ENCODE measurements at regions not wholly inside any gene's neighbourhood (a gene's known extent, or its start where the extent isn't known, plus 50 kb on each side); places are given as distances from the start of the nearest gene placed in this dataset.

DNA sequence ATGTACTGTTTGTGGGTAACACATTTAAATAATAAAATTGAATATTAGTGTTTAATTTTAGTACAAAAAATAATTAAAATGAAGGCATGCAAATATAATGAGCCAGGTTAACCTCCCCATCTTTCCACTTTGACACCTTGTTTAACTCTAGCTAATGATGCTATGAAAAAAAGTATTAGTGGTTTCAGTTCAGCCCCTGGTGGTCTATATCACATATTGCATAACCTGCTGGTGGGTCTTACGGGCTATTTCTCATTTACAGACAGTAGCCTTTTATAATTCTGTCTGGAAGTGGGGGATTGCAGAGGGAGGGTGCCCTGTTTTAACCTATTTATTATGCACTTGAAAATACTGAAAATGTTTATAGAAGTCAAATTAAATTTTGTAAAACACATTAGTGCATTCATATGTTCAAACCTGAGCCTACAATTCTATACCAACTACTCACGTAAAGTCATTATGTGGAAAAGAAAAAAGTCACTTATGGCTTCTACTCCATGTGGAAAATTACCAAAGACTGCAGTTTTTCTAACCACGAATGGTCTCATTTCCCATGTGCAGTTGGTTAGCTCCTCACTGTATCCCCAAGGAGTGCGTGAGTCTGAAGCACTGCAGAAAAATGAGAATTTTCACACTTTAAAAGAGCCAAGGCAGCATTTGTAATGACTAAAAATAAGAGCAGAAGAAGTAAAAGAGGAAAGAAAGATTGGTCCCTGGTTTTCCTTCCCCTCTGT is 381.0 kb downstream of the MTX2 start:
- H3K36me3 ChIP-seq: no peaks in the 10 kb centered on the region
- no peak for ATAC-seq
- H3K27me3 ChIP-seq: peaks cover 18 to 72% of the 10 kb centered on the region in 2 donors
- no peak overlapping the region for H3K27ac ChIP-seq
- no peak for DNase-seq
- intact Hi-C loops (cut with DNase I): loop anchor here in 1 of 2 donors (10.0 kb wide), 1 partner anchor 165 kb away; no protein-coding TSS in a partner anchor
- no peaks in the 10 kb centered on the region for H3K4me1 ChIP-seq
- TF ChIP-seq, protein P1, sequence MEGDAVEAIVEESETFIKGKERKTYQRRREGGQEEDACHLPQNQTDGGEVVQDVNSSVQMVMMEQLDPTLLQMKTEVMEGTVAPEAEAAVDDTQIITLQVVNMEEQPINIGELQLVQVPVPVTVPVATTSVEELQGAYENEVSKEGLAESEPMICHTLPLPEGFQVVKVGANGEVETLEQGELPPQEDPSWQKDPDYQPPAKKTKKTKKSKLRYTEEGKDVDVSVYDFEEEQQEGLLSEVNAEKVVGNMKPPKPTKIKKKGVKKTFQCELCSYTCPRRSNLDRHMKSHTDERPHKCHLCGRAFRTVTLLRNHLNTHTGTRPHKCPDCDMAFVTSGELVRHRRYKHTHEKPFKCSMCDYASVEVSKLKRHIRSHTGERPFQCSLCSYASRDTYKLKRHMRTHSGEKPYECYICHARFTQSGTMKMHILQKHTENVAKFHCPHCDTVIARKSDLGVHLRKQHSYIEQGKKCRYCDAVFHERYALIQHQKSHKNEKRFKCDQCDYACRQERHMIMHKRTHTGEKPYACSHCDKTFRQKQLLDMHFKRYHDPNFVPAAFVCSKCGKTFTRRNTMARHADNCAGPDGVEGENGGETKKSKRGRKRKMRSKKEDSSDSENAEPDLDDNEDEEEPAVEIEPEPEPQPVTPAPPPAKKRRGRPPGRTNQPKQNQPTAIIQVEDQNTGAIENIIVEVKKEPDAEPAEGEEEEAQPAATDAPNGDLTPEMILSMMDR (IDR thresholded peaks at IDR 0.05): peak in 1 of 2 donors; percentile 11
- H3K4me3 ChIP-seq: no peak overlapping the region
- H3K9me3 ChIP-seq: no peaks in the 10 kb centered on the region

DNA sequence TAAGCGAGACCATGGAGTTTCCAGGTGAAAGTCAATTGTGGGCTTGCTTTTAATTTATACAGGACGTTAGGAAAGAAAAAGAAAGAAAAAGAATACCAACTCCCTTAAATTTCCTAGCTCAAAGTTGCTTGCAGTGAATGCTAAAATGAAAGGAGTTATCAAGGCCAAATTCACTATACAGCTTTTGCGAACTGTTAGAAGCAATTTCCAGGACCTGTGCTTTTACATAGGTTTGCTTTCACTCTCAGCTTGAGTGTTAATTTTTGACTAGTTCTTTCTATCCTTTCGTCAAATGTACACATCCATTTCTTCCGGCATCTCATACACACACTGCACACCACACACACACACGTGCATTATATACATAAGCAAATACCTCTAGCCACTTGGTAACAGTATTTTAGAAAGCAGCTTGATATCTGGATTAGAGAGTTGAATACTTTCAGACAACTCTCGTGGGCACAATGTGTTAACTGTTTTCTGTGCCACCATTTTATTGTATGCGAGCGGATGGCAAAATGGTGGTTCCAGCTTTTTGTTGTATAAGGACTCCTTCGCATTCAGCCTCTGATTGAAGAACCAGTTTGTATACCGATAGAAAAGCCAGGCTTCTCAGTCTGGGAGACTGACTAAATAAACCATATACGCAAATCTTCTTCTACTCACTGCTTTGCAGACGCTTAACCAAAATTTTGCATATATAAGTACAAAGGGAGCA is 381.8 kb downstream of the MTX2 start:
- TF ChIP-seq, protein P1 (IDR thresholded peaks at IDR 0.05): no peak
- intact Hi-C loops (cut with DNase I): loop anchor here in 1 of 2 donors (10.0 kb wide), 1 partner anchor 164 kb away; no protein-coding TSS in a partner anchor
- no peaks in the 10 kb centered on the region for H3K36me3 ChIP-seq
- ATAC-seq: no peak
- no peaks in the 10 kb centered on the region for H3K4me1 ChIP-seq
- no peak for DNase-seq
- peaks cover 14 to 70% of the 10 kb centered on the region in 2 donors for H3K27me3 ChIP-seq
- no peak overlapping the region for H3K27ac ChIP-seq
- H3K4me3 ChIP-seq: no peak overlapping the region
- no peaks in the 10 kb centered on the region for H3K9me3 ChIP-seq

DNA sequence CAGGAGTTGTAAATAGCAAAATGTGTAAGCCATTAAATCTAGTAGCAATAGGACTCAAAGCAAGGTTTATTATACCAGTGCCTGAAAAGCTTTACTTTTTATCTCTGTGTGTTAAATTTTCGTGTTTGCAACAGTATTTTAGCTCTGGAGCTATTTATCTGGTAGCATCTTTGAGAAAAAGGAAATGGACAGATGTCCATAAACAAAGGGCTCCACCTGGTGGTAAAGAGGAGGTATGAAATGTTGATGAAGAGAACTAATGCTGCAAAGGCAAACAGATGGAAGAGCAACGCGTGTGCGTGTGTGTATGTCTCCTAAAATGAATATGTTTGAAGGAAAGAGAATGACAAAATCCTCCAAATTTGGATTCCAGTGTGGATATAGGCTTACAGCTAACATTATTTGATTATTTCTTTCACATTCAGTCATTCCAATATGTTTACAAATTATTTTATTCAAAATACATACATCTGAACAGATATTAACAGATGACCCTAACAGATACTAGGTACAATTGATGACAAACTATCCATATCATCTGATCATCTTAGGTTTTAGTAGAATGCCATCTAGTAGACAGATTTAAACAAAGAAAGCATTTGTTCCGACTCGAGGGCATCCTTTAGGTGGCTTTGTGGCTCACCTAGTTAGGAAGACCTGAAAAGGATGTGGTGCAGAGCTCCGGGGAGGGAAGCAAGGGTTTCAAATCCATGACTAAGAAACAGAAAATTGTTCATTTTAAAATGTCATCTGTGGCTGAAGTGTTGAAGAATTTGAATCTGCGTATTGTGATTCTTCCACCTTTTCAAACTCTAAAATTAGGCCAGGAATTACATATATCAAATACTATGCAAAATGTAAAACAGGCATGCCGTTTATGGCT is 383.3 kb downstream of the MTX2 start:
- H3K4me1 ChIP-seq: no peaks in the 10 kb centered on the region
- H3K36me3 ChIP-seq: no peaks in the 10 kb centered on the region
- TF ChIP-seq, protein P1 (IDR thresholded peaks at IDR 0.05): peak; percentile 69 to 78
- no peaks in the 10 kb centered on the region for H3K9me3 ChIP-seq
- DNase-seq: peak in 2 of 4 donors; percentile 42 to 55
- H3K27ac ChIP-seq: no peak overlapping the region
- peak; percentile 72 for ATAC-seq
- H3K4me3 ChIP-seq: no peak overlapping the region
- H3K27me3 ChIP-seq: peaks cover 11 to 60% of the 10 kb centered on the region in 2 donors
- intact Hi-C loops (cut with DNase I): loop anchor here in 1 of 2 donors (10.0 kb wide), 1 partner anchor 162 kb away; no protein-coding TSS in a partner anchor

DNA sequence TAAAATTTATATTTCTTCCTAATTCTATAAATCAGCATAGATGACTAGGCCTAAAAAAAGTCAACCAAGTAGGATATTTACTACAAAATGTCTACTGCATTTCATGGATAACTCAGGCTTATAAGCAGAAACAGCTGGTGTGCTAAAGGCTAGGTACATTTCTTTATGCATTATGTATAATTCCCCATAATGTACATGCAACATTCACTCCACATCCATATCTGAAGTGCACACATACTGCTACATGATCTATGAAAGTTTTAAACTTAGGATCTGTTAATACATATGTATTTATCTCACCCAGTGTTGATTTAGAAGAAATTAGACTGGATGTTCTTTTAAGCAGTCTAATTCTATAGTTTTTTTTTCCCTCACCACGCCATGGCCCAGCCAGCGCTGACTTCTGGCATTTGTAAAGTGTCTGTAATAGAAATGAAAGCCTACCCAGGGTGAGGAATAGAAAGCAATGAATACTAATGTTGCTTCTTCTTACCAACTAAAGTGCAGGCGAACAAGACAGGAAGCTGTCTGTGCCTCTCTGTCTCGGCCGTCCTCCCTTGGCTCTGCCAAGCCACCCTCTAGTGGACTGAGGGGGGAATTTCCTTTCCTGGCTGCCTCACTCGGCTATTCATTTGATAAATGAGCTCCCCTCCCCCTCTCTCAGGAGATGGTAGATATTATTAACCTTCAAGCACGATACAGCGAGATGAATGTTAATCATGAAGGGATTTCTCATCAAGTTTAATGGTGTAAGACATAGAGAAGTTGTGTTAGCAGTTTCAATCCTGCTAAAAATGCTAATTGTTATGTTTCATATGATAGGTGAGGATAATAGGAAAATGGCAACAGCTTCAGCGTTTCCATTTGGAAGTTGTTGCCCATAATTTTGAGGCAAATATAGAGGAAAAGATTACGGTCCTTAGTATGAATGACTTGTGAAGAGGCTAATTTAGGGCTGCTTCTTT is 384.5 kb downstream of the MTX2 start:
- TF ChIP-seq, protein P1 (IDR thresholded peaks at IDR 0.05): peak; percentile 52 to 56
- no peak overlapping the region for H3K4me3 ChIP-seq
- no peaks in the 10 kb centered on the region for H3K36me3 ChIP-seq
- intact Hi-C loops (cut with DNase I): loop anchor here in 1 of 2 donors (10.0 kb wide), 1 partner anchor 161 kb away; no protein-coding TSS in a partner anchor
- no peaks in the 10 kb centered on the region for H3K9me3 ChIP-seq
- no peak overlapping the region for H3K27ac ChIP-seq
- H3K4me1 ChIP-seq: no peaks in the 10 kb centered on the region
- DNase-seq: peak in 2 of 4 donors; percentile 44 to 61
- peak; percentile 89 for ATAC-seq
- peaks cover 9 to 59% of the 10 kb centered on the region in 2 donors for H3K27me3 ChIP-seq

Data from left lung (tissue), 4 donors.